Large intestine (tissue), 3 donors: ENCODE measurements at regions not wholly inside any gene's neighbourhood (a gene's known extent, or its start where the extent isn't known, plus 50 kb on each side); places are given as distances from the start of the nearest gene placed in this dataset.

Experiments used
- DNase-seq, 2 donors: peaks; one replicate each; pipeline versions ENCODE4 v3.0.0 to v3.0.0-alpha.2; 2013
- H3K27ac ChIP-seq: one replicate; pipeline ENCODE4 v1.5.1; 2013; ENCODE audit warnings: low read length
- H3K27me3 ChIP-seq: 2 replicates; pipeline ENCODE4 v1.6.1; 2013; ENCODE audit warnings: low read length; ENCODE audit not compliant: control insufficient read depth, insufficient read depth
- H3K36me3 ChIP-seq: 2 replicates; pipeline ENCODE4 v1.6.1; 2013; ENCODE audit warnings: low read length; ENCODE audit not compliant: control insufficient read depth, insufficient read depth
- H3K4me1 ChIP-seq: one replicate; pipeline ENCODE4 v1.6.1; 2013; ENCODE audit warnings: low read length; ENCODE audit not compliant: control insufficient read depth, insufficient read depth
- H3K4me3 ChIP-seq: one replicate; pipeline ENCODE4 v1.5.1; 2013; ENCODE audit warnings: low read length
- H3K9me3 ChIP-seq: one replicate; pipeline ENCODE4 v1.6.1; 2013; ENCODE audit warnings: mild to moderate bottlenecking, low read depth, low read length, moderate library complexity; ENCODE audit not compliant: control insufficient read depth
- WGBS: methylation state at CpG from one replicate; pipeline ENCODE4 v1.1.5; 2013; ENCODE audit warnings: low lambda C conversion rate; ENCODE audit not compliant: insufficient coverage; 5-methylcytosine and 5-hydroxymethylcytosine counted together

GRCh38 chr13:31060220-31060619, 101.5 kb downstream of the HSPH1 start:
- H3K36me3 ChIP-seq: no peaks in the 10 kb centered on the region
- H3K9me3 ChIP-seq: no peaks in the 10 kb centered on the region
- no peaks in the 10 kb centered on the region for H3K4me1 ChIP-seq
- no peaks in the 10 kb centered on the region for H3K27me3 ChIP-seq
- WGBS: no CpG with 5 or more reads among the region's 3 CpGs
- DNase-seq: no peak
- H3K4me3 ChIP-seq: no peak overlapping the region
- H3K27ac ChIP-seq: no peak overlapping the region

DNA sequence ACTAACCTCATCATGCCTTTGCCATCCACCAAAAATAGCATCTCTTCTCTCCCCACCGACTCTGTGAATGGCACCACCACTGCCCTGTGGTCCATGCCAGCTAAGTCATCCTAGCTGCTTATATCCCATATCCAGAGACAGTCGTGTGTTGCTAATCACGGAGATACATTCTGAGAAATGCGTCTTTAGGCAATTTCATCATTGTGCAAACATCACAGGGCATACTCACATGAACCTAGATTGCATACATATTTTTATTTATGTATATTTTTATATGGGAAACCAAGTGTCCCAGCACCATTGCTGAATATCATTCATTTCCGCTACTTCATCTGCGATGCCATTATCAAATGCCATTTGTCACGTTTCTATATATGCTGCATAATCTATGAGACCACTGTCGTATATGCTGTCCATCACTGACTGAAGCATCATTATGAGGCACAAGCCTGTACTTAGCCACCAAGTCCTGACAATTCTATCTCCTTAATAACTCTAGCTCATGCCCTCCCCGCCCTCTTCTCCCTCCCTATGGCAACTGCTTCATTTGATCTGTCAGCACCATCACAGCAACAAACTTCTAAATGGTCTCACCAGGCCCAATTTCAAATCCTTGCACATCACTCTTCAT, 104.2 kb downstream of the HSPH1 start:
- no peaks in the 10 kb centered on the region for H3K36me3 ChIP-seq

DNA sequence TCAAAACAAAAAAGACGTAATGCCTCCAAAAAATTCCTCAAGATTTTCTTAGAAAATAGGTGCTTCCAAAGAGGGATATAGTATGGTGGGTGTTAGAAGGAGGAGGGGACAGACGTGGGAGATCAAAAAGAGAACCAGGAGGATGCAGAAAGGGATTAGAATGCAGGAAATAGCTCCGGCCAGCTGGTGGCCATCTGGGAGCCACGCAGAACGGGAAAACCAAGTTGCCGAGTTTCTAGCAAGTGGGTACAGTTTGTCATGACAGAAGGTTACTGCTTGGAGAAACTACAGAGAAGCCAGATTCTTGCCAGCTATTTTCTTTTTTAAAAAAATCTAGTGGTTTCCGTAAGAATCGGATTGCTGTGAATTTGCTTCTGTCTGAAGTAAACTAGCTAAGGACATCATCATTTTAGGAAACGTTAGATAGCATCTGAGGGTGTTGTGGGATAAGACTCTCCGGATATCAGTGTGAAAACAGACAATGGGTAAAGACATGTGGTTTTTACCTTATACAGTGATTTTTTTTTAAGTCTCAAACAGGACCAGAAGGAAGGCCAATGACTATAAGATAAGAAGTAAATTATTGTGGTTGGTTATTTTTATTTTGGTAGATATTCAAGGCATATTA, 104.9 kb downstream of the HSPH1 start:
- peaks cover 5% of the 10 kb centered on the region for H3K27me3 ChIP-seq
- H3K27ac ChIP-seq: no peak overlapping the region
- no peaks in the 10 kb centered on the region for H3K9me3 ChIP-seq
- H3K36me3 ChIP-seq: no peaks in the 10 kb centered on the region
- 67% methylated on average over 3 of the region's 10 CpGs for WGBS
- no peaks in the 10 kb centered on the region for H3K4me1 ChIP-seq
- no peak overlapping the region for H3K4me3 ChIP-seq
- no peak for DNase-seq

More for the DNA sequence above, 104.2 kb downstream of the HSPH1 start:
- 100% methylated on average over 1 of the region's 9 CpGs for WGBS
- DNase-seq: no peak
- no peaks in the 10 kb centered on the region for H3K9me3 ChIP-seq
- no peaks in the 10 kb centered on the region for H3K4me1 ChIP-seq
- H3K4me3 ChIP-seq: no peak overlapping the region
- no peak overlapping the region for H3K27ac ChIP-seq
- no peaks in the 10 kb centered on the region for H3K27me3 ChIP-seq

GRCh38 chr13:31055589-31055988, 106.1 kb downstream of the HSPH1 start:
- H3K27me3 ChIP-seq: peaks cover 11% of the 10 kb centered on the region
- H3K36me3 ChIP-seq: no peaks in the 10 kb centered on the region
- DNase-seq: no peak
- no peaks in the 10 kb centered on the region for H3K9me3 ChIP-seq
- WGBS: no CpG with 5 or more reads among the region's 5 CpGs
- no peaks in the 10 kb centered on the region for H3K4me1 ChIP-seq
- no peak overlapping the region for H3K4me3 ChIP-seq
- H3K27ac ChIP-seq: no peak overlapping the region

DNA sequence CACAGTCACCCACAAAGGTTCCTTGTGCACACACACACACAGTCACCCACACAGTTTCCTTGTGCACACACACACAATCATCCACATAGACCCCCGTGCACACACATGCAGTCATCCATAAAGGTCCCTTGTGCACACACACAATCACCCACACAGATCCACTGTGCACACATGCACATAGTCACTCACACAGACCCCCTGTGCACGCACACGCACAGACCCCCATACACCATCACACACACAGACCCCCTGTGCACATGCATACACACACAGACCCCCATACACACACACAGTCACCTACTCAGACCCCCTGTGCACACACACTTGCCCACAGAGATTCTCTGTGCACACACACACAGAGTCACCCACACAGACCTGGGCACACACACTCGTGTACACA, 107.1 kb downstream of the HSPH1 start:
- no peak for DNase-seq
- no CpG with 5 or more reads among the region's 4 CpGs for WGBS
- H3K36me3 ChIP-seq: no peaks in the 10 kb centered on the region
- no peak overlapping the region for H3K27ac ChIP-seq
- no peaks in the 10 kb centered on the region for H3K4me1 ChIP-seq
- no peaks in the 10 kb centered on the region for H3K9me3 ChIP-seq
- H3K4me3 ChIP-seq: no peak overlapping the region
- peaks cover 13% of the 10 kb centered on the region for H3K27me3 ChIP-seq

- no peak overlapping the region for H3K4me3 ChIP-seq
- peaks cover 13% of the 10 kb centered on the region for H3K27me3 ChIP-seq
- DNase-seq: no peak
- no peaks in the 10 kb centered on the region for H3K36me3 ChIP-seq
- no peak overlapping the region for H3K27ac ChIP-seq
- no peaks in the 10 kb centered on the region for H3K9me3 ChIP-seq
- WGBS: no CpG with 5 or more reads among the region's 6 CpGs
- H3K4me1 ChIP-seq: no peaks in the 10 kb centered on the region
Observed at GRCh38 chr13:31053896-31054295, 107.8 kb downstream of the HSPH1 start.

GRCh38 chr13:31053091-31053490, 108.6 kb downstream of the HSPH1 start:
- no peak overlapping the region for H3K27ac ChIP-seq
- H3K27me3 ChIP-seq: peaks cover 15% of the 10 kb centered on the region
- no peaks in the 10 kb centered on the region for H3K36me3 ChIP-seq
- no CpG with 5 or more reads among the region's 7 CpGs for WGBS
- no peaks in the 10 kb centered on the region for H3K4me1 ChIP-seq
- no peaks in the 10 kb centered on the region for H3K9me3 ChIP-seq
- no peak for DNase-seq
- no peak overlapping the region for H3K4me3 ChIP-seq

- DNase-seq: no peak
- no CpG with 5 or more reads among the region's 8 CpGs for WGBS
Observed at GRCh38 chr13:31052478-31052877, 109.2 kb downstream of the HSPH1 start.

DNA sequence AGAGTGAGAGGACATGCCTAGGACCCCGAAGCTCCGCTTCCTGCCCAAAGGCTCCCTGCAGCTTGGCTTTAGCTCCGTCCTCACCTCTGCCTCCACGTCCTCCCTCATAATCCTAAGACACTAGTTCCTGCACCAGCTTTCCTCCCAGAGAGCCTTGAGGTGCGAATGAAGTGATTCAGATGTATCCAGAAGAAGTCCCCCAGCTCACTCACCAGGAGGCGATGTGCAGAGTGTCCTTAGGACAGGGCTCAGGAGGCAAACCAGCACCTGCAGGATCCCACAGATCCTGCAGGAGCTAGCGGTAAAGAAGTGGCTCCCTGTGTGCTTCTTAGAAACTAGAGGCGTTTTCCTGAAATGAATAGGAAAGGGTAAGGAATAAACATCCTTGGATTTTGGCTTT, 109.7 kb downstream of the HSPH1 start:
- WGBS: no CpG with 5 or more reads among the region's 8 CpGs
- H3K27me3 ChIP-seq: peaks cover 15% of the 10 kb centered on the region
- H3K9me3 ChIP-seq: no peaks in the 10 kb centered on the region
- DNase-seq: no peak
- H3K36me3 ChIP-seq: no peaks in the 10 kb centered on the region
- H3K4me3 ChIP-seq: no peak overlapping the region
- H3K4me1 ChIP-seq: no peaks in the 10 kb centered on the region
- H3K27ac ChIP-seq: no peak overlapping the region

More at GRCh38 chr13:31052478-31052877, 109.2 kb downstream of the HSPH1 start:
- H3K4me3 ChIP-seq: no peak overlapping the region
- H3K27ac ChIP-seq: no peak overlapping the region
- H3K36me3 ChIP-seq: no peaks in the 10 kb centered on the region
- no peaks in the 10 kb centered on the region for H3K9me3 ChIP-seq
- no peaks in the 10 kb centered on the region for H3K4me1 ChIP-seq
- peaks cover 15% of the 10 kb centered on the region for H3K27me3 ChIP-seq

DNA sequence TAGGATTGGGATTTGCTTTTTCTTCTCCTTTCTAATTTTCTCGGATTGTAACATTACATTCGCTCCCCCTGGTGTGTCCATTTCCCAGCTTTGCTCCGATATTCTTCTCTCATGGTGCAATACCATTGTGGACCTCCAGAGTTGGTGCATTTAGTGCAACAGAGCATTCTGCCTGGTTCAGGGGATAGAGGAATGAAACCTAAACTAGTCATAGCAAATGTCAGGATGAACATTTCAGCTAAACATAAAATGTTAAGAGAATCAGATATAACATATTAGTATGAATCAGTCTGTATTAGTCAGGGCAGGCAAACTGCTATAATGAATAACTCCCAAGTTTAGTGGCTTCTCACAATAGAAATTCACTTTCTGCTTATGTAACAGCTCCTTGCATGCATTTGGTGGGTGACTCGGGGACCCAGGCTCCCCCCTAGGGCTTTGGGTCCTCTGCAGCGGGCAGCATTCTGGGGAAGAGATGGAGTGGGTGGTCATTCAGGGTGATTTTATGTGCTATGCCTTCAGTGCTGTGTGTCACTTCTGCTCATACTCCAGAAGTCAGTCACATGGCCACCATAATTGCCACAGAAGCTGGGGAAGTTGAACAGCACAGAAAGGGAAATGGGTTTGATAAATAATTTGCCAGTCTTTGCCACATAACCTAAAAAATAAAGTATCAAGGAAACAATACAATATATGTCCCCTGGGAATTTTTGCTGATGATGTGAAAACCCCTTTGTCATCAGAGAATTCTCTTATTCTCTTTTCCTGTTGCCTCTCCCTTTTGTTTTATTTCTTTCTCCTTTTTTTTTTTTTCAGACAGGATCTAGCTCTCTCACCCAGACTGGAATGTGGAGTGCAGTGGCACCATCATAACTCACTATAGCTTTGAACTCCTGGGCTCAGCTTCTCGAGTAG, 111.0 kb downstream of the HSPH1 start:
- Histone ChIP-seq H3K9me3 (no peaks in the 10 kb centered on the region), H3K4me3 (no peak overlapping the region), H3K27ac (no peak overlapping the region), H3K4me1 (peaks cover 4% of the 10 kb centered on the region), H3K36me3 (no peaks in the 10 kb centered on the region), H3K27me3 (peaks cover 15% of the 10 kb centered on the region)
- 83% methylated on average over 2 of the region's 6 CpGs for WGBS
- no peak for DNase-seq
